ENCODE measurements at regions not wholly inside any gene's neighbourhood (a gene's known extent, or its start where the extent isn't known, plus 50 kb on each side); places are given as distances from the start of the nearest gene placed in this dataset.

DNA sequence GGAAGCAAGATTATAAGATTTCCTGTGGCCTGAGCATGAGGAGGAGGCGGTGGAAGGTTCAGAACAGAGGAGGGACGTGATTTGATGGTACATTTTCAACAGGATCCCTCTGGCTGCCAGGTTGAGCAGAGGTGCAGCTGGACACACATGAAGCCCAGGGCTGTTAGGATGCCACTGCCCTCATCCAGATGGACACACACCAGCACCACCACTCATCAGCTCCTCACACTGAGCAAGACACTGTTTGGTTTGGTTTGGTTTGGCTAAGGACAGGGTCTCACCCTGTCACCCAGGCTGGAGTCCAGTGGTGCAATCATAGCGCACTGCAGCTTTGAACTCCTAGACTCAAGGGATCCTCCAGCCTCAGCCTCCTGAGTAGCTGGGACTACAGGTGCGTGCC lies 402.6 kb upstream of the C16orf82 start:
- TF ChIP-seq, protein P1, sequence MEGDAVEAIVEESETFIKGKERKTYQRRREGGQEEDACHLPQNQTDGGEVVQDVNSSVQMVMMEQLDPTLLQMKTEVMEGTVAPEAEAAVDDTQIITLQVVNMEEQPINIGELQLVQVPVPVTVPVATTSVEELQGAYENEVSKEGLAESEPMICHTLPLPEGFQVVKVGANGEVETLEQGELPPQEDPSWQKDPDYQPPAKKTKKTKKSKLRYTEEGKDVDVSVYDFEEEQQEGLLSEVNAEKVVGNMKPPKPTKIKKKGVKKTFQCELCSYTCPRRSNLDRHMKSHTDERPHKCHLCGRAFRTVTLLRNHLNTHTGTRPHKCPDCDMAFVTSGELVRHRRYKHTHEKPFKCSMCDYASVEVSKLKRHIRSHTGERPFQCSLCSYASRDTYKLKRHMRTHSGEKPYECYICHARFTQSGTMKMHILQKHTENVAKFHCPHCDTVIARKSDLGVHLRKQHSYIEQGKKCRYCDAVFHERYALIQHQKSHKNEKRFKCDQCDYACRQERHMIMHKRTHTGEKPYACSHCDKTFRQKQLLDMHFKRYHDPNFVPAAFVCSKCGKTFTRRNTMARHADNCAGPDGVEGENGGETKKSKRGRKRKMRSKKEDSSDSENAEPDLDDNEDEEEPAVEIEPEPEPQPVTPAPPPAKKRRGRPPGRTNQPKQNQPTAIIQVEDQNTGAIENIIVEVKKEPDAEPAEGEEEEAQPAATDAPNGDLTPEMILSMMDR (IDR thresholded peaks at IDR 0.05; ENCODE audit: extremely low read depth, missing control alignments) = no peak
- DNase-seq (ENCODE audit: low spot score) = no peak

DNA sequence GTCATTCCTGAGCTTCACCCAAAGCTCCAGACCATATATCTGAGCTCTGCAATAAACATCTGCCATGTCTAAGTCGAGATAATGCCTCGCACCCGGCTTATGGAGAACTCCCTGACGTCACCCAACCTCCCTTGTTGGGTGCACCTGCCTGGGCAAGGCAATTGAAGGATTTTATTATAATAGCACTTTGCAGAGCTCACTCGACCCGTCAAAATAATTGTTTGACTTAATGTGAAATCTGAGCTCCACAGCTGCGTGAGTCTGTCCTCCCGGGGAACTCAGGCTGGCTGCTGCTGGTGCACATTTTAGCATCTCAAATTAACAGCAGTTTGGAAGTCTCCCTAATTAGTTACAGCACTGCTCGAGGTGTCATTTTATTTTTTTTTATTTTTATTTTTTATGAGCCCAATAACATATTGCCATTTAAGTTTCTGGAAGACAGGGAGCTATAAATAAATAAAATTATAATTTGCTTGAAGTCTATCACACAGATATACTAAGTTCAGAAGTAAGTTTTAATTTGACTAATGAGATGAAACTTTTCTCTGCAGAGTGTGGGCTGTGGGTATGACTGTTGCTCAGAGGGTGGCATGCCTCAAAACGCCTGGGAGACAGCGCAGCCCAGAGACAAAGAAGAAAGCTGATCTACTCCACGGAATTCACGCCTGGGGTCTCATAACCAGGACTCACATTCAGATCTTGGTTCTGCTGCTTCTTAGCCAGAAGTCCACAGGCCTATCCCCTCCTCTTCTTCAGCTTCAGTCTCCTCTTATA lies 401.4 kb upstream of the C16orf82 start:
- DNase-seq (ENCODE audit: low spot score) = no peak
- TF ChIP-seq, protein P1 (IDR thresholded peaks at IDR 0.05; ENCODE audit: extremely low read depth, missing control alignments) = no peak

DNA sequence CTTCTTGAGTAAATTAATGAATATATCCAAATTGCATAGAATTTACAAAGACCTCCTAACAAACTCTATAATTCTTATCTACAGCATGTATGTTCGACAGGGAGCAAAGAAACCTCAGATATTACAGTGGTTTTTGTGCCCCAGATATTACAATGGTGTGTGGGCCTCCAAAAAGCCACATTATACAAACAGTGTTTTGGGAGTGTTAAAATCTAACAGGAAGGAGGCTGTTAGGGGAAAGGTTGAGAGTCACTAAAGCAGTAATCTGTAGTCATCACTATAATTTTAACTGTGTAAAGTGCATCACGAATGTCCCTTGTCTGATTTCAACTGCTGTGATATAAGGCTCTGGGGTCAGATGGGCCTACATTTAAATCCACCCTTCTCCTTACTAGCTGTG lies 400.2 kb upstream of the C16orf82 start:
- DNase-seq (ENCODE audit: low spot score) = no peak
- TF ChIP-seq, protein P1 (IDR thresholded peaks at IDR 0.05; ENCODE audit: extremely low read depth, missing control alignments) = no peak

DNA sequence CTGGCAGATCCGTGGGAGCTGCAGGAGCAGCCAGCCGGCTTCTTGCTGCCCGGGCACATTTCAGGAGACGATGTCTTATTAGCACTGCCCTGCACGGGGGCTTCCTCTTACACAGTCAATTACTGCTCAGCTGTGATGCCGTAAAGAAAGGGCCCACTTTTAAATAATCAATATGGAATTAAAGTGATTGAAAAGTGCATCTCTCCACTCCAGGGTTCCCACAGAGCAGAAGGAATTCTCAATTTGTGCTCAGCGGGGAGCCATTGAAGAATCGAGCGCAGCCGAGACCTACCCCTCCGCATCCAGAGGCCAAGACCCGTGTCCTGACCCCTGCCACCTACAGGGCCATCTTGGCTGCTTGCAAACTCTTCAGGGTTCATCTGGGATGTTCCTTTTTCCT lies 399.4 kb upstream of the C16orf82 start:
- no peak for DNase-seq (ENCODE audit: low spot score)
- TF ChIP-seq, protein P1 (IDR thresholded peaks at IDR 0.05; ENCODE audit: extremely low read depth, missing control alignments) = no peak

DNA sequence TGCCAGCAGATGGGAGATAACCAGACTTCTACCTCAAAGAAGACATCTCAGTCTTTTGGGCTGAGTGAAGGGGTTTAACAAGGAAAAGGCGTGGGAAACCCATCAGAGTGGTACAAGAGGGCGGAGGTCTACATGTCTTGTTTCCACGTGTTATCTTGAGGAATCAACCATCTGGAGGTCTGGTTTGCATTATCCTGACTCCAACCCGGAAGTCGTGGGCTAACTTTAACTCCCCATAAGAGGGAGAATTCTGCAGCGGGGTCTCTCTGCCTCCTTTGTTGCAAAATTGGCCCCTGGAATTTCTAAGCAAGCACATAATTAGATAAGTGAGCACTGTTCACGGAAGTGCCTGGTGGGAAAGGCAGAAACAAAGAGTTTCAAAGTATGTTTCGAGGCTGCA lies 398.7 kb upstream of the C16orf82 start:
- no peak for DNase-seq (ENCODE audit: low spot score)
- TF ChIP-seq, protein P1 (IDR thresholded peaks at IDR 0.05; ENCODE audit: extremely low read depth, missing control alignments) = no peak

DNA sequence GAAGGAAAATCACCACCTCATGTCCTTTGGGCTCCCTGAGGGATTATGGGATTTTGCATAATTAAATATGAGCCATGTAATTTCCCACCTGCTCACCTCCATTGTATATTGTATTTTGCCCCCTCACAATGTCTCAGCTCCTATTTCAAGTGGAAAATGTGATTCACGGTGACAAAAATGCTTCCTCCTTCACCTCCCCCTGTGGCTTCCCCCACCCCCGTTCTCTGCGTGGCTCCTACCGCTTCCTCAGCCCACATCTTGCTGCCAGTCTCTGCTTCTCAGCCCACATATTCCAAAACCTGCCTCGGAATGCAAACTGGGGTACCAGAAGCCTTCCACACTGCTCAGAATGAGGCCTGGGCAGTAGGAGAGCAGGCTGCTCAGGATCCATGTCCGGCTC lies 394.5 kb upstream of the C16orf82 start:
- TF ChIP-seq, protein P1 (IDR thresholded peaks at IDR 0.05; ENCODE audit: extremely low read depth, missing control alignments) = no peak
- no peak for DNase-seq (ENCODE audit: low spot score)

DNA sequence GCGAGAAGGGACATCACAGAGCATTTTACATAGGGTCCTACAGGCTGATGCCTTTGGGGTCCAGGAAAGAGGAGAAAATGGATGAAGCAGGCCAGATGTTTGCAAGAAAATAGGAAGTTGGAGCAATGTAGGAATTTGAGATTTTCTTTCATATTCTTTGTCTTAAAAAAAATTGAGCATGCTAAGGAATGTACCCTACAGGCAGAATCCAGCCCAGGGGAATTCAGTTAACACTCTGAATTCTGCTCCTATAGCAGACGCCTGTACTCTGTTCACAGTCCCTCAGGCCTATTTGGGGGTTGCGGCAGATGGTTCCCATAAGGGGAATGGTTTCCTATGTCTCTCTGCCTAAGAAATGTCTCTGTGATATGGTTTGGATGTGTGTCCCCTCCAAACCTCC lies 393.7 kb upstream of the C16orf82 start:
- TF ChIP-seq, protein P1 (IDR thresholded peaks at IDR 0.05; ENCODE audit: extremely low read depth, missing control alignments) = no peak

More for the DNA sequence above, 393.7 kb upstream of the C16orf82 start:
- DNase-seq (ENCODE audit: low spot score) = no peak

Data from GM20000 (cell line).